Activated CD4-positive, alpha-beta memory T cell treated with anti-CD3 and anti-CD28 coated beads for 36 hours (primary cell): ENCODE measurements at regions not wholly inside any gene's neighbourhood (a gene's known extent, or its start where the extent isn't known, plus 50 kb on each side); places are given as distances from the start of the nearest gene placed in this dataset.
"Not testable (repeated sequence)": the region's sequence is repeated elsewhere in the genome, so short reads cannot be mapped to it uniquely, and the experiment has no call there.

Source experiments
- CTCF ChIA-PET: fragments of 350-600 bp; sonication (Branson Sonifier 250); formaldehyde crosslinking; loops from one replicate; lab custom pipeline; 2021; ENCODE audit warnings: antibody characterized with exemption, inconsistent platforms; lab: Charles Lee
- POLR2A ChIA-PET: fragments of 350-600 bp; sonication (Branson Sonifier 250); formaldehyde crosslinking; loops from one replicate; lab custom pipeline; 2021; ENCODE audit warnings: antibody characterized with exemption; lab: Charles Lee
- DNase-seq: peaks from one replicate; pipeline ENCODE4 v3.0.0-alpha.2; 2020
- H3K27ac Mint-ChIP-seq: one replicate; pipeline ENCODE4 v1.8.0; 2021; ENCODE audit warnings: mixed read lengths
- H3K27me3 Mint-ChIP-seq: one replicate; pipeline ENCODE4 v1.8.0; 2021; ENCODE audit warnings: mixed read lengths
- H3K36me3 Mint-ChIP-seq: one replicate; pipeline ENCODE4 v1.8.0; 2021; ENCODE audit warnings: mixed read lengths
- H3K4me1 Mint-ChIP-seq: one replicate; pipeline ENCODE4 v1.8.0; 2021; ENCODE audit warnings: low read depth, mixed read lengths
- H3K4me3 Mint-ChIP-seq: one replicate; pipeline ENCODE4 v1.8.0; 2021; ENCODE audit warnings: mild to moderate bottlenecking, mixed read lengths
- H3K9me3 Mint-ChIP-seq: one replicate; pipeline ENCODE4 v1.8.0; 2021; ENCODE audit warnings: mixed read lengths
- intact Hi-C: fragments of 100-400 bp; cut with micrococcal nuclease; formaldehyde crosslinking; loops from one replicate; pipeline ENCODE4 v1.15.1; 2023

DNA sequence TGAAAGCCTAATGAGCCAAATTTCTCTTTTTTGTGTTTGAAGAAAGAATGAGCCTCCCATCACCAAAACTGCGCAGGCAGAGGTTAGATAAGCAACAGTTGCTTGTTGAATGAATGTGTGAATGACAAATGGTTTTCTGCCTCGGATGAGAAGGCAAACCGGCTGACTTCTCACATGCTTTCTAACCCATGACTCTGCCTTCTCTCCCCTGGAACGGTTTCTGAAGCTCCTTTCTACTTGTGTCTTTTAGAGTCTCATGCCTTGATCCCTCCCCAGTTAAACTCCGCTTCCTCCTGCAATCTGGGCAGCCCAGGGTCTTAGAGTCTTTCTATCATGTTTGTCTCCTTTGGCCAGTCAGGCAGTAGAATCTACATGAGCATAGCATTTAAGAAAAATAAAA is 342.1 kb upstream of the NCAM1 start:
- Mint-ChIP-seq H3K4me3 (no peak overlapping the region), H3K27ac (no peak overlapping the region), H3K27me3 (peaks cover 2% of the 10 kb centered on the region), H3K9me3 (no peaks in the 10 kb centered on the region), H3K36me3 (no peaks in the 10 kb centered on the region), H3K4me1 (no peaks in the 10 kb centered on the region)
- ChIA-PET CTCF (no interaction called here), POLR2A (no interaction called here)
- intact Hi-C loops, result no loop called here
- no peak for DNase-seq

DNA sequence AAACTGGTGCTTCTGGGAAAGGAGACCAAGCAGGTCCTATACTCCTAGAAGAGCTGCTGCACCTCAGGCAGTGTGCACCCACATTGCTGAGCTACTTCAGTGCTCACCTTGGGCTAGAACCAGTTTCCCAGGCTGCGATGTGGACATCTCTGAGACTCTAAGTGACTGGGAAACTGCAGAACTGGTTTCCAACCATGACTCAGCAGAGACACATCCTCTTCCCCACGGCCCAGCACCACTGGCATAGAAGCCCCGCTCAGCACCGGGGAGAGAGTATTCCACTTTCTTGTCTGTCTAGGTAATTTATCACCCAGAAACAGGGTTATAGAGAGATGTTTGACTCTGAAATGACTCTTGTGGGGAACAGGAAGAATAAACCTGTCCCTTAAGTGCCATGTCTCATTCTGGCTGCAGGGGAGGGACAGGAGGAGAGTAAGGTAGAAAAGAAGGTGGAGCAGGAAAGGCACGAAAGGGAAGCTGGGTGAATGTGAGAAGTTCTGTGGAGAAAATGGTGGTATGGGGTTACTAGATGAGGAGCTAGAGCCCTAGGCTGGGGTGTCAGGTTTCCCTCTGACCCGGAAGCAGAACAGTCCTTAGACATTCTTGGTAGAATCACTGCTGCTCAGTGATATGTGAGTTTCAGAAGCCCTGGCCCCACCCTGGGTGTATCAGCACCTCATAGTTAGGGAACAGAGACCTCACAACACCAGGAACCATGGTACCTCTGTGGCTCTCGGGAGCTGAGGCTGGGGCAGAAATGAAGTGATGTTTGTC is 340.4 kb upstream of the NCAM1 start:
- intact Hi-C loops, result no loop called here
- ChIA-PET POLR2A (no interaction called here), CTCF (interaction anchor here (1.0 kb wide), 1 partner anchor 32 kb away, joined by 6 read pairs; no protein-coding TSS in a partner anchor)
- Mint-ChIP-seq H3K27ac (no peak overlapping the region), H3K9me3 (no peaks in the 10 kb centered on the region), H3K4me1 (no peaks in the 10 kb centered on the region), H3K27me3 (peaks cover 2% of the 10 kb centered on the region), H3K4me3 (no peak overlapping the region), H3K36me3 (no peaks in the 10 kb centered on the region)
- no peak for DNase-seq

DNA sequence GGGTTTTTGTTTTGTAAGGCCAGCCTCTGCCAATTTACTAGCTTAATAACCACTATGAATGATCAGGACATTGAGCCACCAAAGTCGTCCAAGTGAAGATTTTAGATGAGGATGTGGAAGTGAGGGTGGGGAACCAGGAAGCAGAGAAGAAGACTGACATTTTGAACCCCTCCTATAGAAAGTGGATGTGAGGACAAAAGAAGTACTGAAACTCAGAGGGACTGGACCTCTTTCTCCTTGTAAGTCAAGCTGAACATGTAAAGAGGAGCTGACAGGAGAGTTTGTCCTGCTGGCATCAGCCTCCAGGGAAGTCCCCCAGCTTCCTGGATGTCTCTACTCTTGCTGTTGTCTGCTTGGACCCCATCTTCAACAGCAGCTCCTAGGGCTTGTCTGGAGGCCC is 338.2 kb upstream of the NCAM1 start:
- ChIA-PET CTCF (interaction anchor here (0.6 kb wide), 1 partner anchor 466 kb away, joined by 3 read pairs; no protein-coding TSS in a partner anchor), POLR2A (no interaction called here)
- Mint-ChIP-seq H3K4me1 (peaks cover 3% of the 10 kb centered on the region), H3K27ac (no peak overlapping the region), H3K27me3 (peaks cover 2% of the 10 kb centered on the region), H3K9me3 (no peaks in the 10 kb centered on the region), H3K36me3 (no peaks in the 10 kb centered on the region), H3K4me3 (no peak overlapping the region)
- no peak for DNase-seq
- intact Hi-C loops, result no loop called here

DNA sequence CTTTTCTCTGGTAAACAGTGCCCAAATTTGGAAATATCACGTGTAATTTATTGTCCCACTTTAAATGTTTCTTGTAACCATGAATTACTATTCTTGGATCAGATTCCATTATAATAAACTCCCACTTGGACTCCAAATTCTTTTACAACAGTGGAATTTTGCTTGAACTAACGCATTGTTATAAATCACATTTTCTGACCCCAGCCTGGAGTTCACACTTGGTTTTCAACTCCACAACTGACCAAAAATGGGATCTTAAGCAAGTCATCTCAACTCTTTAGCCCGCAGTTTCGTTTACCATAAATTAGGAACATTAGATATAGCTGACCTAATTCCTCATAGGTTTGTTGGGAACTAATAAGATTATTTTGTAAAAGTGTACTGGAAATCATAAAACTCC is 336.8 kb upstream of the NCAM1 start:
- Mint-ChIP-seq H3K4me3 (no peak overlapping the region), H3K27ac (no peak overlapping the region), H3K4me1 (peaks cover 3% of the 10 kb centered on the region), H3K36me3 (no peaks in the 10 kb centered on the region), H3K27me3 (peaks cover 7% of the 10 kb centered on the region), H3K9me3 (no peaks in the 10 kb centered on the region)
- ChIA-PET CTCF (no interaction called here), POLR2A (no interaction called here)
- DNase-seq, result no peak
- intact Hi-C loops, result no loop called here

DNA sequence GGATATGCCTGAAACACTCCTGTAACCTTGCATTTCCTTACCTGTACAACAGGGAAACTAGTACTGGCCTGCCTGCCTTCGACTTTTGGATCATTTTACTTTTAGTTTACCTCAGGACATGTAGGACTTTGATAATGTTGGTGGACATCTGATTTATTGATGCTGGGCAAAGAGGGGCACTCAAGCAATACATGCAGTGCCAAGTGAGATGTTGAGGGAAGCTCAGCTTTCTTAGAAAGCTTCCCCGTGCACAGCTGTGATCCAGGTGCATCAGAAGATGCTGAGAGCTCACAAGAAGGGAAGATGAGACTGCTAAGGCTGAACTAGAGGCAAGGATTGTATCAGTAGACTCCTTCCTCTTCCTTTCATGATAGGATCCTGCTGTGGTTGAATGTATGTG is 336.2 kb upstream of the NCAM1 start:
- intact Hi-C loops, H3K27me3 Mint-ChIP-seq, H3K36me3 Mint-ChIP-seq, H3K27ac Mint-ChIP-seq, DNase-seq, H3K4me1 Mint-ChIP-seq, CTCF ChIA-PET, H3K4me3 Mint-ChIP-seq, H3K9me3 Mint-ChIP-seq, POLR2A ChIA-PET: not testable (repeated sequence)

DNA sequence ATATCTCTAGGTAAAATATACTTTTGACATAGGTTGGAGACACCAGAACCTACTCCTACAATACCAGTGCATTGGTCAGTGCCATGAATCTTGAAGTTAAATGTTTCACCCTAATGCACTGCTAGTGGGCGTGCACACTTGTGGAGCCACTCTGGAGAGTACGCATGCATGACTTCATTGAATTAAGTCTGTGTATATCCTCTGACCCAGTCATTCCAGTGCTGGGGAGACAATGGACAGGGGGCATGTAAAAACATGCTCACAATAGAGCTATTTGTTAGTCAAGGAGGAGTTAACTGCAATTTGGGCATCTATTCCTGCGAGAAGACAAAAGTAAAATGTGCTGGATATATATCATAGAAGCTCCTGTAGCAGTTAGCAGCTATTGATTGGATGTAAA is 335.4 kb upstream of the NCAM1 start:
- Mint-ChIP-seq H3K9me3 (no peaks in the 10 kb centered on the region), H3K4me3 (no peak overlapping the region), H3K4me1 (peaks cover 3% of the 10 kb centered on the region), H3K27ac (no peak overlapping the region), H3K27me3 (peaks cover 7% of the 10 kb centered on the region), H3K36me3 (no peaks in the 10 kb centered on the region)
- ChIA-PET CTCF (no interaction called here), POLR2A (no interaction called here)
- no peak for DNase-seq
- intact Hi-C loops, result no loop called here

DNA sequence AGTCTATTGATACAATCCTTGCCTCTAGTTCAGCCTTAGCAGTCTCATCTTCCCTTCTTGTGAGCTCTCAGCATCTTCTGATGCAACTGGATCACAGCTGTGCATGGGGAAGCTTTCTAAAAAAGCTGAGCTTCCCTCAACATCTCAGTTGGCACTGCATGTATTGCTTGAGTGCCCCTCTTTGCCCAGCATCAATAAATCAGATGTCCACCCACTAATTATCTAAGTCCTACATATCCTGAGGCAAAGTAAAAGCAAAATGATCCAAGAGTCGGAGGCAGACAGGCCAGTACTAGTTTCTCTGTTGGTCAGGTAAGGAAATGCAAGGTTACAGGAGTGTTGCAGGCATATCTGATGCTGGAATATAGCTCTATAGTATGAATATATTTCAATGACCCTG is 334.5 kb upstream of the NCAM1 start:
- Mint-ChIP-seq H3K9me3 (no peaks in the 10 kb centered on the region), H3K27me3 (peaks cover 7% of the 10 kb centered on the region), H3K36me3 (no peaks in the 10 kb centered on the region), H3K27ac (no peak overlapping the region), H3K4me3 (no peak overlapping the region), H3K4me1 (peaks cover 3% of the 10 kb centered on the region)
- no peak for DNase-seq
- intact Hi-C loops, result no loop called here
- POLR2A ChIA-PET, result no interaction called here
- CTCF ChIA-PET, result no interaction called here

DNA sequence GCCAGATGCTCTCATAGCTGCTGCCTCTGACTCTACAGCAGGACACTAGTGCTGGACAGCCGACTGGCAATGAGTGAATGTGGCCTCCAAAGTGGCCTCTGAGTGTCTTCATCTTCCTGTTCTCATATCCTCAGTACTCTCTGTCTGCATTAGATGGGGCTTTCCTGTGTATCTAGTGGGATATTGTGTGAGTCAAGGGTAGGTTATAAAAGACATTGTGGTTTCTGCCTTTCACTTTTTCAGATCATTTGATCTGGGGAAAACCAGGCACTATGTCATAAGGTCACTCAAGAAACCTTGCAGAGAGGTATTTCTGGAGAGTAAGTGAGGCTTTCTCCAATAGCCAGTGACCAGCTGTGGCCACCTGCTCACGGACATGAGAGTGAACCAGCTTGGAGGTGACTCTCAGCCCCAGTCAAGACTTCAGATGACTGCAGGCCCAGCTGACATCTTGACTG is 333.6 kb upstream of the NCAM1 start:
- H3K36me3 Mint-ChIP-seq, result no peaks in the 10 kb centered on the region
- peaks cover 3% of the 10 kb centered on the region for H3K4me1 Mint-ChIP-seq
- no peak overlapping the region for H3K27ac Mint-ChIP-seq
- H3K9me3 Mint-ChIP-seq, result no peaks in the 10 kb centered on the region
- no peak for DNase-seq
- H3K27me3 Mint-ChIP-seq, result peaks cover 7% of the 10 kb centered on the region
- ChIA-PET POLR2A (no interaction called here), CTCF (no interaction called here)
- H3K4me3 Mint-ChIP-seq, result no peak overlapping the region
- intact Hi-C loops, result no loop called here

DNA sequence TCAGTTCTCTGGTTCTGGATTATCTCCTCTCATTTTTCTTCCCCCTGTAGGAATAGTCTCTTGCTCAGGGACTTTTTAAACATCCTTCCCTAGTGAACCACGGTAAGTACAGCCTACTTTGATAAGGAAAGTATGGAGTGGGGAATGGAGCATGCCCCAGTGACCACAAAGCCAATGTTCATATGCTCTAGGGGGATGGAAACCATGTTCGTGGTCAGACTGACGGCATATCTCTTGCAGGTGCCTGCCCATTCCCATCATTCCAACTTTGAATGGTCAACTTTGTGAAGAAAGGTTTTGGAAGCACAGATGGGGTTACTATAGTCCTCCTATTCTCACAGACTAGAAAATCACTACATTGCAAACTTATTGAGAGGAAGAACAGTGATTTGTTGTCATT is 332.5 kb upstream of the NCAM1 start:
- H3K4me3 Mint-ChIP-seq, result no peak overlapping the region
- DNase-seq, result no peak
- CTCF ChIA-PET, result no interaction called here
- peaks cover 7% of the 10 kb centered on the region for H3K27me3 Mint-ChIP-seq
- H3K36me3 Mint-ChIP-seq, result no peaks in the 10 kb centered on the region
- H3K4me1 Mint-ChIP-seq, result peaks cover 3% of the 10 kb centered on the region
- no peaks in the 10 kb centered on the region for H3K9me3 Mint-ChIP-seq
- intact Hi-C loops, result no loop called here
- no peak overlapping the region for H3K27ac Mint-ChIP-seq
- POLR2A ChIA-PET, result no interaction called here

DNA sequence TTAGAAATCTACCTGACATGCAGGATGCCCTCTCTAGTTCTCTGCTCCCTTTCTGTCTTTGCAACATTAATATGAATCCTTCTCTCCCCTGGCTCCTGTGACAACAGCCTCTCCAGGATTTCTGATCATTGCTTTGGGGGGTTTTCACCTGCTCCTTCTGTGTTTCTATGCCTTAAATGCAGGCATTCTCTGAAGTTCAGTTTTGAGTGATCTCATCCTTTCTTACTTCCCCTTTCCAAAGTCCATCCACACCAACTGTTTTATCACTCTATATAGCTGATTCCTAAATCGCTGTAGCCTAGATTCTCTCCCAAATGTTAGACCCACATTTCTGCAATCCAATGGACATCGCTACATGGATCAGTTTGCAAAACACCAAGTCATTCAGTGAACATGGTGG is 330.7 kb upstream of the NCAM1 start:
- H3K4me1 Mint-ChIP-seq, result peaks cover 3% of the 10 kb centered on the region
- no peak for DNase-seq
- no peak overlapping the region for H3K4me3 Mint-ChIP-seq
- no peaks in the 10 kb centered on the region for H3K9me3 Mint-ChIP-seq
- H3K27ac Mint-ChIP-seq, result no peak overlapping the region
- H3K27me3 Mint-ChIP-seq, result peaks cover 9% of the 10 kb centered on the region
- POLR2A ChIA-PET, result no interaction called here
- no peaks in the 10 kb centered on the region for H3K36me3 Mint-ChIP-seq
- CTCF ChIA-PET, result no interaction called here
- intact Hi-C loops, result no loop called here

DNA sequence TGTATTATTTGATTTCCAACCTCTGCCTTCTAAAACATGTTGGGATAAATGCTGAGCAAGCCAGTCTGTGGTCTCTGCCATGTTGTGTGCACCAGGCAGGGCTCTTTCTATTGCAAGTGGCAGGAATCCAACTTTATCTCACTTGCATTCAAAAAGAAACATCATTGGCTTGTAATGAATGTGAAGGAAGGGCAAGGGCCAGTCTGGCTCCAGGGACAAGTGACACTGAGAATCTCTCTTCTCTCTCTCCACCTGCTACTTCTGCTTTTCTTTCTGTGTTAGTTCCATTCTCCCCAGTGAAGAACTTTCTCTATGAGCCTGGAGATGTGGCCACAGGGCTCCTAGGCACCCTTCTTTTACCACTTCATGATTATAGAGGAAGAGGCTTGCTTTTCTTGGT is 329.9 kb upstream of the NCAM1 start:
- intact Hi-C loops, result no loop called here
- peaks cover 11% of the 10 kb centered on the region for H3K27me3 Mint-ChIP-seq
- peaks cover 3% of the 10 kb centered on the region for H3K4me1 Mint-ChIP-seq
- no peaks in the 10 kb centered on the region for H3K9me3 Mint-ChIP-seq
- DNase-seq, result no peak
- H3K36me3 Mint-ChIP-seq, result no peaks in the 10 kb centered on the region
- no peak overlapping the region for H3K27ac Mint-ChIP-seq
- ChIA-PET CTCF (no interaction called here), POLR2A (interaction anchor here (0.7 kb wide), 1 partner anchor 1384 kb away, joined by 3 read pairs; no protein-coding TSS in a partner anchor)
- no peak overlapping the region for H3K4me3 Mint-ChIP-seq

DNA sequence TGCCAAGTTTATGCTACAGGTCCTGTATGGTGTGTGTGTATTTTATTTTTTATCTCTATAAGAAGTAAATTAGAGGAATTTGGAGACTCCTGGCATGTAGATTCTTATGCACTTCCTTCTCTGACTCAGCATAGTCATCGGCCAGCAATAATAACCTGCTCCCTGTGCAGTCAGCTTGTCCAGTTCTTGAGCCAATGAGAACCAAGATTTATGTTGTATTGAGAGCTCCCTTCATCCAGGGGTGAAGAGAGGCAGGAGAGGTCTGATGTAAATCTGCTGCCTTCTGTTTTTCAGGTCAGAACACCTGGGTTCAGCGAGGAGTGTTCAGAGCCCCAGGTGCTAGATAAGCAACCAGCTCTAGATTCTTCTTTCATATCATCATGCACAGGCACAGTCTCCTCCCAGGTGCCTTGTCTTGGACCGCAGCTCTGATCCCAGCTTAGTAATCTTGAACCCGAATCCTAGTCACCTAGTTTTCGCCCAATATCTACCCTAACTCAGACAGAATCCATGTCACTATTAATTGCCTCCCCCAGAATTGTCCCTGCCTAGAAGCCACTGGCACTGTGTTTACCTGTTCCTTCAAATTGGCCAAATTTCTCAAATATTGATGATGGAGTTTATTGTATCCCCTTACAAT is 328.2 kb upstream of the NCAM1 start:
- H3K27me3 Mint-ChIP-seq, result peaks cover 15% of the 10 kb centered on the region
- H3K27ac Mint-ChIP-seq, result no peak overlapping the region
- H3K36me3 Mint-ChIP-seq, result no peaks in the 10 kb centered on the region
- intact Hi-C loops, result no loop called here
- H3K4me1 Mint-ChIP-seq, result no peaks in the 10 kb centered on the region
- no peak for DNase-seq
- no peak overlapping the region for H3K4me3 Mint-ChIP-seq
- POLR2A ChIA-PET, result no interaction called here
- no peaks in the 10 kb centered on the region for H3K9me3 Mint-ChIP-seq
- CTCF ChIA-PET, result no interaction called here

DNA sequence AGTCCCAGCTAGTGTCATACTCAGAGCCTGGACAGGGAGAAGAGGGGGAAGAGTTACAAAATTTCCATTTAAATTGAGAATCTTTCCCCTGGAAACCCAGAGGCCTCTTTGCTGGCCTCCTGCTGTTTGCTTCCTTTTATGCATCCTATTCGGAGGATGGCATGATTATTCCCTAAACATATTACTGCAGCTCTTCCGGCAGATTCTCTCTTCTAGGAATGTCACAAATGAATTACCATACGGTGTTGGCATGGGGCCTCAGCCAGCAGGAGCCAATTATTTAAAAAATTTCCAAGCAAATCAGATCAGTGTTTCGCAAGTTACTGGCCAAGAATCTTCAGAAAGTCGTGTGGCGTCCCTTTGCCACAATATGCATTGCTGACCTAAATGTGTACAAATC is 326.7 kb upstream of the NCAM1 start:
- no peak for DNase-seq
- H3K27ac Mint-ChIP-seq, result no peak overlapping the region
- CTCF ChIA-PET, result no interaction called here
- peaks cover 2% of the 10 kb centered on the region for H3K9me3 Mint-ChIP-seq
- intact Hi-C loops, result no loop called here
- H3K4me1 Mint-ChIP-seq, result no peaks in the 10 kb centered on the region
- no peak overlapping the region for H3K4me3 Mint-ChIP-seq
- POLR2A ChIA-PET, result no interaction called here
- no peaks in the 10 kb centered on the region for H3K36me3 Mint-ChIP-seq
- peaks cover 9% of the 10 kb centered on the region for H3K27me3 Mint-ChIP-seq
